Muscle layer of duodenum (tissue), 2 donors: ENCODE measurements at regions not wholly inside any gene's neighbourhood (a gene's known extent, or its start where the extent isn't known, plus 50 kb on each side); places are given as distances from the start of the nearest gene placed in this dataset.

Source experiments
- H3K27ac ChIP-seq: one replicate; pipeline ENCODE4 v1.7.0; 2013; ENCODE audit warnings: mild to moderate bottlenecking, low read length
- H3K27me3 ChIP-seq: one replicate; pipeline ENCODE4 v1.7.0; 2013; ENCODE audit warnings: low read depth, mild to moderate bottlenecking, control low read depth, low read length
- H3K36me3 ChIP-seq, 2 donors: one replicate each; pipeline ENCODE4 v1.7.0; 2013; ENCODE audit warnings: low read length in 2 of 2, control low read depth in 1 of 2, mild to moderate bottlenecking in 1 of 2; ENCODE audit not compliant: insufficient read depth in 2 of 2, control insufficient read depth in 1 of 2
- H3K4me1 ChIP-seq, 2 donors: one replicate each; pipeline ENCODE4 v1.7.0; 2013; ENCODE audit warnings: low read length in 2 of 2, mild to moderate bottlenecking in 2 of 2, control low read depth in 1 of 2, moderate library complexity in 1 of 2; ENCODE audit not compliant: insufficient read depth in 2 of 2, control insufficient read depth in 1 of 2
- H3K4me3 ChIP-seq, 2 donors: one replicate each; pipeline ENCODE4 v1.7.0; 2013; ENCODE audit warnings: low read length in 2 of 2, low read depth in 1 of 2, mild to moderate bottlenecking in 1 of 2
- H3K9me3 ChIP-seq, 2 donors: one replicate each; pipeline ENCODE4 v1.7.0; 2013; ENCODE audit warnings: low read length in 2 of 2, control low read depth in 1 of 2, mild to moderate bottlenecking in 1 of 2; ENCODE audit not compliant: control insufficient read depth in 1 of 2
- donor health status: healthy.

DNA sequence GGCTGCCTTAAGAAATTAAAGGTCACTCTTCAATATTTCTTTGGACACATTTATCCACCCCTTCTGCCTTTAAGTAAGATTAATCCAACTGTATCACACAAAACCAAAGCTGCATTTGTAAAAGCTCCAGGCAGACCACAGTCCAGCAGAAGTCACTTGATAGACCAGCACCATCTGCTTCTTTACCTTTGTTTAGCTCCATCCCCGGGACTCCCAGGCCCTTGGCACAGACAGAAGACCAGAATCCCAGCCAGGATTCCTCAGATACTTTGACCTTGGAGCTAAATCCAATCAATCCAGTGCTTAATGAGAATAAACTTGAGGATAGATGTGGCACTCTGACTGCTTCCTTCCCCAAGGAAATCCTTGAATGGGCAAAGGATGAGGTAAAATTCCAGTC lies 333.1 kb upstream of the RASGEF1B start:
- Histone ChIP-seq H3K4me3 (no peak overlapping the region), H3K27me3 (no peaks in the 10 kb centered on the region), H3K36me3 (no peaks in the 10 kb centered on the region), H3K9me3 (no peaks in the 10 kb centered on the region), H3K27ac (no peak overlapping the region), H3K4me1 (no peaks in the 10 kb centered on the region)

DNA sequence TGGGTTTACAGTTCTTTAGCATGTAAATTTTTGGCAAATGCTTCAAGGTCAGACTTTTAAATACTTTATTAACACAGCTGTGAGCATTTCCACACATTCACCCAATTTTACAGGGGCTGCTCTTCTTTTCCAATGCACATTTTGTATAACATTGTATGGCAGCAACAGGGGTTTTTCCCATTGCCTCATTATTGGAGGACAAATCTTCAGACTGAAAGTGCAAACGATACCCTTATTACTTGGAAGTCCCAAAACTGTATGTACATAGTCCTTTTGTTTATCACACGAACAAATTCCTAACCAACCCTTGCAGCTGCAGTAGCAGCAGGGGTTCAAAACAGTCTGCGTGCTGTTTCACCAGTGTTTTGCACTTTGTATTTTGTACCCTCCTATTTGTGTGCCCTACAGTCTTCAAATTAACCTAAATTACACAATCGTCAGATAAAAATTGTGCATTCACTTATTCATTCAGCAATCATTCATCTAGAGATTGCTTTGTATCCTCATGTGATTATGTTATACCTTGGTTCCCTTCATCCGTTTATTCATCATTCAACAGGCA lies 330.7 kb upstream of the RASGEF1B start:
- Histone ChIP-seq H3K27me3 (no peaks in the 10 kb centered on the region), H3K36me3 (no peaks in the 10 kb centered on the region), H3K9me3 (no peaks in the 10 kb centered on the region), H3K4me1 (no peaks in the 10 kb centered on the region), H3K4me3 (no peak overlapping the region), H3K27ac (no peak overlapping the region)

DNA sequence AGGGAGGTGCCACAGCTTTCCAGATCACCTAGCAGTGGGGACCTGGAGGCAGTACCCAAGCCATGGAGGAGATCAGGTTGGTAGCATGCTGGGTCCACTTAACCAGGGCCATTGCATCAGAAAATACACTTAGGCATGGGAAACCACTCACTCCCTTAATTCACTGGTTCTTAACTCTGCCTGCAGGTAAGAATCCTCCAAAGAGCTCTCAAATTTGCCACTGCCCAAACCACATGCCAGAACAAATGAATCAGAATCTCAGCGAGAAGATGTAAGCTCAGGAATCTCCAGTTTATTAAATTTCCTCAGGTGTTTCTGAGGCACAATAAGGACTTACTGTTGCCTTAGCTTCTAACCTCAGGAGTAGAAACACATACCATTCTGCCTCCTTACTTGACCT lies 327.7 kb upstream of the RASGEF1B start:
- no peaks in the 10 kb centered on the region for H3K36me3 ChIP-seq
- no peak overlapping the region for H3K27ac ChIP-seq
- H3K4me3 ChIP-seq = no peak overlapping the region
- H3K9me3 ChIP-seq = no peaks in the 10 kb centered on the region
- no peaks in the 10 kb centered on the region for H3K4me1 ChIP-seq
- no peaks in the 10 kb centered on the region for H3K27me3 ChIP-seq

DNA sequence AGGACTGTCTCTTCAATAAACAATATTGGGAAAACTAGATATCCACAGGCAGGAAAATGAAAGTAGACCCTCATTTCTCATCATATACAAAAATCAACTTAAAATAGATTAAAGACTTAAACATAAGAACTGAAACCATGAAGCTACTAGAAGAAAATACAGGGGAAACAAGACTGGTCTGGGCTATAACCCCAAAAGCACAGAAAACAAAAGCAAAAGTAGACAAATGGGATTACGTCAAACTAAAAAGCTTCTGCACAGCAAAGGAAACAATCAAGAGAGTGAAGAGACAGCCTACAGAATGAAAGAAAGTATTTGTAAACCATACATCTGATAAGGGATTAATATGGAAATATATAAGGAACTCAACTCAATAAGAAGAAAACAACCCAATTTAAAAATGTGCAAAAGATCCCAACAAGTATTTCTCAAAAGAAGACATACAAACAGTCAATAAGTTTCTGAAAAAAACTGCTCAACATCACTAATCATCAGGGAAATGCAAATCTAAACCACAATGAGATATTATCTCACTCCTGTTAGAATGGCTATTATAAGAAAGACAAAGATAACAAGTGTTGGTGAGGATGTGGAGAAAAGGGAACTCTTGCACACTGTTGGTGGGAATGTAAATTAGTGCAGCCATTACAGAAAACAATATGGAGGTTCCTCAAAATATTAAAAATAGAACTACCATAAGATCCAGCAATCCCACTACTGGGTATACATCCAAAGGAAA lies 325.3 kb upstream of the RASGEF1B start:
- Histone ChIP-seq H3K4me3 (no peak overlapping the region), H3K4me1 (no peaks in the 10 kb centered on the region), H3K9me3 (no peaks in the 10 kb centered on the region), H3K27me3 (no peaks in the 10 kb centered on the region), H3K27ac (no peak overlapping the region), H3K36me3 (no peaks in the 10 kb centered on the region)

DNA sequence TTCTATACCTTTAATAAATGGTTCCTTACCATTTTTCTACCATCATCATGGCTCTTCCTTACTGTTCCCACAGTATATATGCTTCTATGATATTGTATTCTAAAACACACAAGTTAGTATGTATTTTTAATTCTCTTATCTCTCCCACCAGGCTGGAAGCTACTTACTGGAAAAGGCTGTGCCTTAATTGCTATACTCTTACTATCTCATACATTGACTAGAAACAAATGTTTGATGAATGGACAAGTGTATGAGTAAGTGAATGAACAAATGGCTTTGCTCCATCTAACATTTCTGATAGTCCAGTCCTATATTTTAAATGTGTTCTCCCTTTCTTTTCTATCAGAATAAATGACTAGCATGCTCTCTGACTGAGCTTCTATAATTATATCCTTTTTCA lies 320.8 kb upstream of the RASGEF1B start:
- H3K27ac ChIP-seq = no peak overlapping the region
- no peaks in the 10 kb centered on the region for H3K27me3 ChIP-seq
- no peaks in the 10 kb centered on the region for H3K9me3 ChIP-seq
- H3K4me3 ChIP-seq = no peak overlapping the region
- H3K4me1 ChIP-seq = no peaks in the 10 kb centered on the region
- H3K36me3 ChIP-seq = no peaks in the 10 kb centered on the region

DNA sequence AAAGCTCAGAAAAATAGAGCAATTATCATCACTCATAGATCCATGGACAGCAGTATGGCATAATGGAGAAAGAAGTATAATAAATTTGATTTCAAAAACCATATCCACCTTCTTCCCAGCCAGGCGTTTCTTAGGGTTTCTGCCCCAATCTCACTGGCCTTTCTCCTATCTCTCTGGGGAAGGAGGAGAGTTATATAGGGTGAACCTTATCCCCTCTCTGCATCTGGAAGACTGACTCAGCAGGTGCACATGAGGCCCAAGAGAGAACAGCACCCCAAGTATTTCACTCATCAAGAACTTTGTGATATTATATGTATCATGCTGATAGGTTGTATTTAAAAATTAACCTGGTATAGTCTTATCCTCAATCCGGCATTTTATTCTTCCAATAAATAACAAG lies 318.8 kb upstream of the RASGEF1B start:
- no peaks in the 10 kb centered on the region for H3K36me3 ChIP-seq
- H3K27ac ChIP-seq = no peak overlapping the region
- no peaks in the 10 kb centered on the region for H3K4me1 ChIP-seq
- no peak overlapping the region for H3K4me3 ChIP-seq
- H3K27me3 ChIP-seq = no peaks in the 10 kb centered on the region
- H3K9me3 ChIP-seq = no peaks in the 10 kb centered on the region

DNA sequence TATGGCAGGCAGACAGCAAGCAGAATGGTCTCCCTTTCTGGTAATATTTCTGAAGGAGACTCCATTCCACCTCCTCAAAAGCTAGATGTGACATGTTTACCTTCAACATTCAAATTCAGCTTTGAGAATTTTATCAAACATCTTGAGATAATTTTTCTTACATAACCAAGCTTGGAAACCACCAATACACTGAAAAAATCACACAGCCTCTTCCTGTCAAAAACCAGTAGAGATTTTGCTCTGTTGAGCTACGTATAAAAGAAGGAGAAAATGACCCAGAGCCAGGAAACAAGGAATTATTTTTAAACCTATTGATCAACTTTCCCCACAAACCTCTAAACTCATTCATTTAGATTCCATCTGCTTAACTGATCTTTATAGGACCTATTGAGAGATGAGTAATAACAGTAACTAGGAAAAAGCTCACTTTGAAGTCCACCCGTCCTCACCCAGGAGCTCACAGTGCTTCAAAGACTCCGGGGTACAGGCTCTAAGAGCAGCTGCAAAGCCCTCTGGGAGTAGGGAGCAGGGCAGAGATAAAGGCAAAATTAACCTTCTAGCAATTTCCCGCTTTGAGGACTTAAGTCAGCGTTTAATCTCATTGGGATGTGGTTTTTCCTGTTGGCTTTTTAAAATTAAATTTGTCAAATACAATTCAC lies 318.2 kb upstream of the RASGEF1B start:
- H3K36me3 ChIP-seq = no peaks in the 10 kb centered on the region
- no peak overlapping the region for H3K27ac ChIP-seq
- no peak overlapping the region for H3K4me3 ChIP-seq
- H3K27me3 ChIP-seq = no peaks in the 10 kb centered on the region
- no peaks in the 10 kb centered on the region for H3K9me3 ChIP-seq
- no peaks in the 10 kb centered on the region for H3K4me1 ChIP-seq

DNA sequence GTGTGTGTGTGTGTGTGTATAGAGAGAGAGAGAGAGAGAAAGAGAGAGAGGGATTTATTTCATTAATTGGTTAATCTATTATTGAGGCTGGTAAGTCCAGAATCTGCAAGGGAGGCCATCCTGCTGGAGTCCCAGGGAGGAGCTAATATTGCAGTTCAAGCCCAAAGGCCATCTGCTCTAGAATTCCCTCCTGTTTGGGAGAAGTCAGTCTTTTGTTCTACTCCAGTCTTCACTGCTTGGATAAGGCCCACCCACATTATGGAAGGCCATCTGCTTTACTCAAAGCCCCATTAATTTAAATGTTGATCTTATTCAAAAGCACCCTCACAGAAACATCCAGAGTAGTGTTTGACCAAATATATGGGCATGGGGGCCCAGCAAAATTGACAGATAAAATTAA lies 317.5 kb upstream of the RASGEF1B start:
- H3K4me3 ChIP-seq = no peak overlapping the region
- no peaks in the 10 kb centered on the region for H3K4me1 ChIP-seq
- H3K27ac ChIP-seq = no peak overlapping the region
- no peaks in the 10 kb centered on the region for H3K36me3 ChIP-seq
- no peaks in the 10 kb centered on the region for H3K27me3 ChIP-seq
- H3K9me3 ChIP-seq = no peaks in the 10 kb centered on the region

DNA sequence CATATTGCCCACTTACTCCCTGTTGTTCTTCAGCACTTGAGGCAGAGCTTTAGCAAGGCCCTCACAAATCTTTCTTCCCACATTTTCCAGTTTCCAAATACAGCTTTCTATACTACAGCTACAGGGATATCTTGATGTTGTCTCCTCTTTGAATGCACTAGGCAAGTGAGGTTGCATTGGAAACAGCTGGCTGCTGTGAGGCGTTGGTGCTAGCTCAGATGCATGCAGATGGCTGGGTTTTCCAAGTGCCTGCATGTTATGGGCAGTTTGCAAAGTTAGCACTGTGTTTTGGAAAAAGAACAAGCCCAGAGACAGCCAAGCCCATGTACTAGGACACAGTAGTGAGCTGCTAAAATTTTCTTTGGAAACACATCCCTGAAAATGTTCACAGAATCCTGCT lies 315.1 kb upstream of the RASGEF1B start:
- Histone ChIP-seq H3K27me3 (no peaks in the 10 kb centered on the region), H3K36me3 (no peaks in the 10 kb centered on the region), H3K9me3 (no peaks in the 10 kb centered on the region), H3K4me1 (no peaks in the 10 kb centered on the region), H3K4me3 (no peak overlapping the region), H3K27ac (no peak overlapping the region)

DNA sequence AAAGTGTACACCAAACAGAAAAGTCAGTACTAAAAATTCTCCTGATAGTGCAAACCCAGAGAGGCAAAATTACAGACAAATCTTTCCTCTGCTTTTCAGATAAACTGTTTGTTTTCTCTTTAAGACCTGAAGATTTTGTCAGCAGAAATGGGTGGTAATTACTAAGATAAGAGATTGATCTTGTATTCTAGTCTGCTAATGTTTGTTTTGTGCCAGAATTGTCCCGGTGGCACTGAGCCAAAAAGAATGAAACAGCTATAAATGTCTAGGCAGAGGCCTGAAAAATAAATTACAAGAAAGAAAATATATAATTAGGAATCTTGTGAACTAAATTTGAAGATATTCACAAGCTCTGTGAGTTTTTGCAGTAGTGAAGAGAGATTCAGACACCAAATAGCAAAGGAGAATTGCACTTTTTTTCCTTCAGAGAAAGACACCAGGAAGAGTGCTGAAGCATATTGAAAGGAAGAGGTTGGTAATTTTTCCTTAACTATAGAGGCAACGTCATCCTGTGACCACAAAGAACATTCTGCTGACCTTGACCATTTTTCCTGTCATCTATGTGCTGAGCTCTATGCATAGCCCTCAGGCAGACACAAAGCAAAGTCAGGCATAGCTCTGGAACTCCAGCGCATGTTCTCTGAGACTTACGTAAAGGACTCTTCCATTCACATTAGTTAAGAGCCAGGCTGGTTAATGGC lies 314.5 kb upstream of the RASGEF1B start:
- Histone ChIP-seq H3K27ac (no peak overlapping the region), H3K4me3 (no peak overlapping the region), H3K4me1 (no peaks in the 10 kb centered on the region), H3K36me3 (no peaks in the 10 kb centered on the region), H3K9me3 (no peaks in the 10 kb centered on the region), H3K27me3 (no peaks in the 10 kb centered on the region)

DNA sequence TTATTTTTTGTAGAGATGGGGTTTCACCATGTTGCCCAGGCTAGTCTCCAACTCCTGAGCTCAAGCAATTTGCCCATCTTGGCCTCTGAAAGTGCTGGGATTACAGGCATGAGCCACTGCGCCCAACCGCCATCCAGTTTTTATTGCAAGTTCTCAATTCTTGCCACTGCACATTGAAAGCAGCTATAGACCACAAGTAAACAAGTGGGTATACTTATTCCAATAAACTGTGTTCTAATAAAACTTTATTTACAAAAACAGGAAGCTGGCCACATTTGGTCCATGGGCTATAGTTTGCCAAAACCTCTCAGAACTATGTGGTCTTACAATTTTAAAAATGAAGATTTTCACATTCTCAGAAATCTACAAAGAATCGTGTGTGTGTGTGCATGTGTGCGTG lies 313.6 kb upstream of the RASGEF1B start:
- H3K9me3 ChIP-seq = no peaks in the 10 kb centered on the region
- no peaks in the 10 kb centered on the region for H3K4me1 ChIP-seq
- H3K27ac ChIP-seq = no peak overlapping the region
- H3K4me3 ChIP-seq = no peak overlapping the region
- no peaks in the 10 kb centered on the region for H3K27me3 ChIP-seq
- H3K36me3 ChIP-seq = no peaks in the 10 kb centered on the region
